ENCODE measurements at regions not wholly inside any gene's neighbourhood (a gene's known extent, or its start where the extent isn't known, plus 50 kb on each side); places are given as distances from the start of the nearest gene placed in this dataset.

DNA sequence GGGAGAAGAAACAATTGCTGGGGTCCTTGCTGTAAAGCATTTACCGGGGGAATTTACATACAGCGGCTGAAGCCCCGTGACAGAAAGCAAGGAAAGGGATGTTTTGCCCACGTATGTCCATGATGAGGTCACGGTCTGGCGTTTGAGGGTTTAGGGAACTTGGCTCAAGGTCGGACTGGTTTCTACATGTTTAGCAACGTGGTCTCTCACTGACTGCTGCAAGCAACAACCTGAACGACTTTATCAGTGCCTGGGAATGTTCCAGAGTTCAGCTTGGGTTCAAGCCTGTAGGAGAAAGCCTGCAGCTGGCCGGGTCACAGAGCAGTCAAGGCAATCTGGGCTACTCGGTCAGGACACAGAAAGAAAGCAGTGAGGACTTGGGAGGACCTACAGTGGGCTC lies 323.3 kb downstream of the AJAP1 start:
- TF ChIP-seq, protein P1, sequence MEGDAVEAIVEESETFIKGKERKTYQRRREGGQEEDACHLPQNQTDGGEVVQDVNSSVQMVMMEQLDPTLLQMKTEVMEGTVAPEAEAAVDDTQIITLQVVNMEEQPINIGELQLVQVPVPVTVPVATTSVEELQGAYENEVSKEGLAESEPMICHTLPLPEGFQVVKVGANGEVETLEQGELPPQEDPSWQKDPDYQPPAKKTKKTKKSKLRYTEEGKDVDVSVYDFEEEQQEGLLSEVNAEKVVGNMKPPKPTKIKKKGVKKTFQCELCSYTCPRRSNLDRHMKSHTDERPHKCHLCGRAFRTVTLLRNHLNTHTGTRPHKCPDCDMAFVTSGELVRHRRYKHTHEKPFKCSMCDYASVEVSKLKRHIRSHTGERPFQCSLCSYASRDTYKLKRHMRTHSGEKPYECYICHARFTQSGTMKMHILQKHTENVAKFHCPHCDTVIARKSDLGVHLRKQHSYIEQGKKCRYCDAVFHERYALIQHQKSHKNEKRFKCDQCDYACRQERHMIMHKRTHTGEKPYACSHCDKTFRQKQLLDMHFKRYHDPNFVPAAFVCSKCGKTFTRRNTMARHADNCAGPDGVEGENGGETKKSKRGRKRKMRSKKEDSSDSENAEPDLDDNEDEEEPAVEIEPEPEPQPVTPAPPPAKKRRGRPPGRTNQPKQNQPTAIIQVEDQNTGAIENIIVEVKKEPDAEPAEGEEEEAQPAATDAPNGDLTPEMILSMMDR (conservative IDR thresholded peaks at IDR 0.05; ENCODE audit: low read depth, low read length), result no peak
- TF ChIP-seq EZH2 (IDR thresholded peaks at IDR 0.05; ENCODE audit: low read length, unreplicated experiment) (no peak), EZH2phosphoT487 (IDR thresholded peaks at IDR 0.05; ENCODE audit: borderline replicate concordance, low read length) (no peak)
